GM23338 (cell line): ENCODE measurements at regions not wholly inside any gene's neighbourhood (a gene's known extent, or its start where the extent isn't known, plus 50 kb on each side); places are given as distances from the start of the nearest gene placed in this dataset.

ENCODE experiments used
- CREB1 ChIP-seq: fragments of 250-450 bp; sonication (Bioruptor Pico); IDR thresholded peaks from 2 replicates; pipeline ENCODE4 v1.5.0; 2020; ENCODE audit warnings: low read depth, mild to moderate bottlenecking, moderate library complexity
- CTCF ChIP-seq, 2 experiments: fragments of 200-600 bp in 1 of 2; sonication (generic) in 1 of 2; conservative IDR thresholded peaks; 2 replicates each; pipeline versions ENCODE4 v1.5.1 to v1.6.1; 2016 to 2017; ENCODE audit warnings: antibody characterized with exemption in 2 of 2, low read depth in 2 of 2, mild to moderate bottlenecking in 2 of 2, moderate library complexity in 1 of 2
- ETS1 ChIP-seq: IDR thresholded peaks from 2 replicates; pipeline ENCODE4 v1.6.1; 2016; ENCODE audit warnings: antibody characterized with exemption
- EZH2 ChIP-seq: fragments of 200-600 bp; sonication (generic); IDR thresholded peaks from one replicate; pipeline ENCODE4 v1.8.0; 2017; ENCODE audit warnings: antibody characterized with exemption, mild to moderate bottlenecking, low read depth; ENCODE audit not compliant: unreplicated experiment
- EZH2phosphoT487 ChIP-seq: fragments of 200-600 bp; sonication (generic); IDR thresholded peaks from one replicate; pipeline ENCODE4 v1.8.1; 2018; ENCODE audit warnings: antibody characterized with exemption; ENCODE audit not compliant: unreplicated experiment
- JUNB ChIP-seq: IDR thresholded peaks from one replicate; pipeline ENCODE4 v1.6.1; 2016; ENCODE audit warnings: antibody characterized with exemption; ENCODE audit not compliant: unreplicated experiment
- POLR2AphosphoS5 ChIP-seq: IDR thresholded peaks from 2 replicates; pipeline ENCODE4 v1.6.1; 2016; ENCODE audit warnings: antibody characterized with exemption, low read depth
- REST ChIP-seq: IDR thresholded peaks from one replicate; pipeline ENCODE4 v1.6.1; 2018; ENCODE audit warnings: antibody characterized with exemption; ENCODE audit not compliant: unreplicated experiment
- STAT1 ChIP-seq: IDR thresholded peaks from one replicate; pipeline ENCODE4 v1.6.1; 2016; ENCODE audit warnings: antibody characterized with exemption; ENCODE audit not compliant: unreplicated experiment
- ZNF114 ChIP-seq: fragments of 250-450 bp; sonication (Bioruptor Pico); IDR thresholded peaks from 2 replicates; pipeline ENCODE4 v1.5.0; 2020; ENCODE audit warnings: mild to moderate bottlenecking, moderate library complexity

- TF ChIP-seq CTCF (conservative IDR thresholded peaks at IDR 0.05; ENCODE audit: low read depth in 2 of 2) (no peak), EZH2 (no peak), JUNB (no peak), ETS1 (no peak), REST (no peak), POLR2AphosphoS5 (no peak), ZNF114 (CRISPR knock-in tag) (no peak), CREB1 (CRISPR knock-in tag) (no peak), EZH2phosphoT487 (no peak), STAT1 (no peak)
Measured at GRCh38 chr15:98398886-98399285, 249.5 kb upstream of the IGF1R start.
